COR-L47 (cell line): ENCODE measurements at regions not wholly inside any gene's neighbourhood (a gene's known extent, or its start where the extent isn't known, plus 50 kb on each side); places are given as distances from the start of the nearest gene placed in this dataset.
A peak's percentile ranks its signal among the peaks of the same experiment; 100 is the strongest.
"Not testable (repeated sequence)": the region's sequence is repeated elsewhere in the genome, so short reads cannot be mapped to it uniquely, and the experiment has no call there.

Source experiments
- DNase-seq: peaks from one replicate; lab custom pipeline; 2025; lab: John Stamatoyannopoulos, UW

DNA sequence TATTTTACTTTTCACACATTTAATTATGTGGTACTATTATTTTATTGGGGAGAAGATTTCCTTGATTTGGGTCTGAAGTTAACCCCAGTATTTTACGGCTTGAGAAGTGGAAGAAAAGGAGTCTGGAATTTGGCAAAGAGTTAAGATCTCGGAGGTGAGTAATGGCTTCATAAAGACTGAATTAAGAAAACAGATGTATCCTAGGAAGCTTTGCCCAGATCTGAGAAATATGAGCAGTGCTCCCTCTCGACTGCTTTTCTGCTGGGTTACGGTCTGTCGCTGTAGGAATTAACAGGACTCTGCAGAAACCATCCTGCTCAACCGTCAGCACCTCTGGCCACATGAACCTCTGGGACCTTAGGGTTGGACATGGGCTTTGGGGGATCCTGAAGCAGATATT, 163.6 kb upstream of the NDN start:
- DNase-seq = no peak

GRCh38 chr15:23851921-23852320, 164.8 kb upstream of the NDN start:
- DNase-seq = no peak

GRCh38 chr15:23853286-23853685, 166.2 kb upstream of the NDN start:
- DNase-seq = no peak

DNA sequence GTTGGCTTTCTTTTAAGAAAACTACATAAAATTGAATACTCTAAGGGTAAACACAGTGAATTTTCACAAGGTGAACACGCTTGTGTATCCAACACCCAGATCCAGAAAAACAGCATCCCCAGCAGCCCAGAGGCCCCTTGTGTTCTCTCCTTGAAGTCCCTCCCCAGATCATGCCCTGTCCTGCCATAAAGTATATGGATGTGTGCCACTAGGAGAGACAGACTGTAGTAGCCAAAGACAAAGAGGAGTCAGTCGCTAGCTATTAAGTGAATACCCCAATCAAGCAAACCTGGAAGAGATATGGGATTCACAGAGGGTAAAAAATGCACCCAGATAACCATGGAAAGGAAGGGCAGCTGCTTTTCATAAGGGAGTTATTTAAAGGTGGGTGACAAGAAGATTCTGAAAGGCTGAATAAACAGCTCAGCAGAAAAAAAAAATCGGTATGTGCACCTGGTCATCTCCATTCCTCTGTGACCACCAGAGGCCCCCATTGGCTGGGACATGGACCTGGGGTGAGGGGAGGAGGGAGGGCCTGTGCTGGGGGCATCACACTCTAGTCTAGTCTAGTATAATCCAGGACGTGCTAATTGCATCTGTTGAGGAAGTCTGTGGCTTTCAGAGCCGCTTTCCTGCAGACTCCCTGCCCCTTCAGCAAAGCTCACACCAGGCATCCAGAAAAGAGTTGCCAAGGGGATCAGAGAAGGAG, 167.3 kb upstream of the NDN start:
- no peak for DNase-seq

- DNase-seq = no peak
Measured at GRCh38 chr15:23854912-23855659, 168.0 kb upstream of the NDN start.

GRCh38 chr15:23855947-23856346, 168.8 kb upstream of the NDN start:
- DNase-seq = no peak

DNA sequence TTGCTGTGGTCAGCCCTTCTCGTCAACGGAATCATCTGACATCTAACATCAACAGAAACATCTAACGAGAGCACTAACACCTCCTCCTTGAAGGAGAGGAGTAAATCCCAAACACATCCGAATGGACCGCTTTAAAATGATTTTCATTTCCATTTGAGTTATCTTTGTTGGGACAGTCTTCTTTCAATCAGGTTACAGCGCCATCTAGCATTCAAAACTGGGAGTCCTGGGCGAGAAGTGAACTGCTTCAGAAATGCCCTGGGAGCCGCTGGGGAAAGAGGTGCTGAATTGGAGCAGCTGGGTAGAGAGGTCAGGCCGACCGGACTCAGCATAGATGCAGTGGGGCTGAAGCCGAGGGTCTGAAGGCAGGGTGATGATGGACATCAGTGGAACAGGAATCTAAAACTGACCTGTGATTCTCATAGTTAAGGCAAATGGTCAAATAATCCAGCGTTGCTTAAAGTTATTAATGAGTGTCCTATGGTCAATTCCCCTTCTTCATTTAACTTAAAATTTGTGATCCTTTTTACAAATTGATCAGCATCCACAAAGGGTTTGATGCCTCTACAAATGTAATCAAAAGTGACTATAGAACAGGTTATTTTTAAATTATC, 170.0 kb upstream of the NDN start:
- no peak for DNase-seq

- DNase-seq = no peak
Measured at GRCh38 chr15:23859008-23859407, 171.9 kb upstream of the NDN start.

- DNase-seq = no peak
Measured at GRCh38 chr15:23860290-23861245, 173.5 kb upstream of the NDN start.

DNA sequence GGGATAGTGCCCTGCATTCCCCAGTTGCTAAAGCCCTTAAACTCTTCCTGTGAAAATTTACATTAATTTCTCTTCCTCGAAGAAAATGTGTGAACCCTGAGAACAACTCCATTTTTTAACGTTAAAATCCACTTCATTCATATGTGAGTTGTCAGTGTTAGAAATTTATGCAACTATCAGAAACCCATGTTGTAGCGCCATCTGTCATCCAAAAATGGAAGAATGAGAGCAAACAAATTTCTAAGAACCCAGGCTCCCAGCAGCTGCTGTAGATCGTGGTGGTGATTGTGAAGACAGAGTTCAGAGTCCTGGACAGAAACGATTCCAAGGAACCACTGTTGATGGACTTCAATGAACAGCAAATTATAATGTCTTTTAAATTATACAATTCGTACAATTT, 179.7 kb upstream of the NDN start:
- DNase-seq = no peak

- DNase-seq = no peak
Measured at GRCh38 chr15:23869396-23869795, 182.3 kb upstream of the NDN start.

- not testable (repeated sequence) for DNase-seq
Measured at GRCh38 chr15:23873613-23874012, 186.5 kb upstream of the NDN start.

- DNase-seq = peak; percentile 70
Measured at GRCh38 chr15:23877502-23878412, 190.7 kb upstream of the NDN start.

- DNase-seq = no peak
Measured at GRCh38 chr15:23881291-23881690, 194.2 kb upstream of the NDN start.

DNA sequence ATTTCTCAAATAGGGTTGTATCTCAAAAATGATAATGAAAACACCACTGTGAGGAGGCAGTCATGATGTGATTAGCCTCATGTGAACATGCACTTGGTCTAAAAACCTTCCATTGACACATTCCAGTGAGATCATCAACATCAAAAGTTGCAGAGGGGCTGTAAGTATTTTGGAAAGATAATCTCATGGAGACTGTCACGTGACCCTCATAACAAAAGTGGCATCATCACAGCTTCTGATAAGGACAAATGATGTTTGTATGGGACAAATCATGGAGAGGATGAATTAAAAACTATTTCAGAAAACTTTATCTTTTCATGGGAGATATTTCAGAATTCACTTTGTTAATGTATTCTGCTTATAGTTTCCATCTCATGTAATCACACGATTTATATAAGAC, 203.1 kb upstream of the NDN start:
- no peak for DNase-seq

GRCh38 chr15:23897091-23897490, 210.0 kb upstream of the NDN start:
- no peak for DNase-seq

- DNase-seq = no peak
Measured at GRCh38 chr15:23897531-23897930, 210.4 kb upstream of the NDN start.

GRCh38 chr15:23910030-23910429, 222.9 kb upstream of the NDN start:
- DNase-seq = no peak

- DNase-seq = no peak
Measured at GRCh38 chr15:23912191-23912590, 225.1 kb upstream of the NDN start.

- no peak for DNase-seq
Measured at GRCh38 chr15:23913081-23913480, 226.0 kb upstream of the NDN start.

GRCh38 chr15:23913635-23914034, 226.5 kb upstream of the NDN start:
- DNase-seq = no peak
